Right renal pelvis (tissue), 4 donors: ENCODE measurements at regions not wholly inside any gene's neighbourhood (a gene's known extent, or its start where the extent isn't known, plus 50 kb on each side); places are given as distances from the start of the nearest gene placed in this dataset.
A peak's percentile ranks its signal among the peaks of the same experiment; 100 is the strongest.
"Not testable (repeated sequence)": the region's sequence is repeated elsewhere in the genome, so short reads cannot be mapped to it uniquely, and the experiment has no call there.

Experiments used
- DNase-seq, 4 donors: peaks; one replicate each; pipeline ENCODE4 v3.0.0-alpha.2; 2013; ENCODE audit warnings: low read depth in 4 of 4, low spot score in 3 of 4, missing footprints in 1 of 4

GRCh38 chr6:126945812-126946360 lies 172.6 kb upstream of the RSPO3 start:
- DNase-seq = no peak

- no peak for DNase-seq
Measured at GRCh38 chr6:126947070-126947469, 171.4 kb upstream of the RSPO3 start.

- DNase-seq = no peak
Measured at GRCh38 chr6:126949786-126950185, 168.7 kb upstream of the RSPO3 start.

- no peak for DNase-seq
Measured at GRCh38 chr6:126955621-126956020, 162.8 kb upstream of the RSPO3 start.

- DNase-seq = no peak
Measured at GRCh38 chr6:126957721-126958120, 160.8 kb upstream of the RSPO3 start.

GRCh38 chr6:126959765-126960164 lies 158.7 kb upstream of the RSPO3 start:
- DNase-seq = no peak

- no peak for DNase-seq
Measured at GRCh38 chr6:126963077-126963809, 155.2 kb upstream of the RSPO3 start.

GRCh38 chr6:126967296-126968005 lies 151.0 kb upstream of the RSPO3 start:
- DNase-seq = no peak

GRCh38 chr6:126976253-126976797 lies 142.1 kb upstream of the RSPO3 start:
- no peak for DNase-seq

- DNase-seq = no peak
Measured at GRCh38 chr6:126983779-126984178, 134.7 kb upstream of the RSPO3 start.

- not testable (repeated sequence) for DNase-seq
Measured at GRCh38 chr6:126988125-126988524, 130.3 kb upstream of the RSPO3 start.

GRCh38 chr6:127000631-127001030 lies 117.8 kb upstream of the RSPO3 start:
- DNase-seq = no peak

- DNase-seq = no peak
Measured at GRCh38 chr6:127013865-127014264, 104.6 kb upstream of the RSPO3 start.

- no peak for DNase-seq
Measured at GRCh38 chr6:127015858-127016257, 102.6 kb upstream of the RSPO3 start.

GRCh38 chr6:127019828-127020227 lies 98.6 kb upstream of the RSPO3 start:
- DNase-seq = no peak

- DNase-seq = peak in 1 of 4 donors; percentile 4
Measured at GRCh38 chr6:127022302-127022701, 96.2 kb upstream of the RSPO3 start.

- no peak for DNase-seq
Measured at GRCh38 chr6:127023001-127023778, 95.3 kb upstream of the RSPO3 start.

- no peak for DNase-seq
Measured at GRCh38 chr6:127026247-127026646, 92.2 kb upstream of the RSPO3 start.

GRCh38 chr6:127030111-127030510 lies 88.4 kb upstream of the RSPO3 start:
- no peak for DNase-seq

- no peak for DNase-seq
Measured at GRCh38 chr6:127030836-127031235, 87.6 kb upstream of the RSPO3 start.

- no peak for DNase-seq
Measured at GRCh38 chr6:127031511-127031910, 87.0 kb upstream of the RSPO3 start.
